ENCODE measurements at regions not wholly inside any gene's neighbourhood (a gene's known extent, or its start where the extent isn't known, plus 50 kb on each side); places are given as distances from the start of the nearest gene placed in this dataset.

- no peak for DNase-seq (ENCODE audit: low read depth in 1 of 2, low spot score in 1 of 2)
Measured at GRCh38 chr1:55703726-55704363, 488.7 kb upstream of the USP24 start.

DNA sequence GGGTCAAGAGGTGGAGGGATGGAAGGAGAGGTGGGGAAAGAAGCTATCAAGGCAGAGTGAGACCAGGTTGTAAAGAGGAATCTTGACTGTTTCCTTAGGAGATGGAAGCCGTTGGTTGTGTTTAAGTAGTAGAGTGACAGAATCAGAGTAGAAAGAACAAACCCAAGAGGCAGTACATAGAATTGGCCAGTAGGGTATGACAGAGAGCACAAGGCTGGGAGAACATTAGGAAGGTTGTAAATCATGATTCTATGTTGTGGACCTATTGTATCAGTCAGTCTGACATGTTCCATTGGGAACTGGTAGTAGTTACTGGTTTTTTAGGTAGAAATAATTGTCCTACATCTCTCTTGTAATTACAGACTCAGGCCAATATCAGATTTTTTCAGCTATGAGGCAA, 486.9 kb upstream of the USP24 start:
- no peak for DNase-seq (ENCODE audit: low read depth in 1 of 2, low spot score in 1 of 2)

DNA sequence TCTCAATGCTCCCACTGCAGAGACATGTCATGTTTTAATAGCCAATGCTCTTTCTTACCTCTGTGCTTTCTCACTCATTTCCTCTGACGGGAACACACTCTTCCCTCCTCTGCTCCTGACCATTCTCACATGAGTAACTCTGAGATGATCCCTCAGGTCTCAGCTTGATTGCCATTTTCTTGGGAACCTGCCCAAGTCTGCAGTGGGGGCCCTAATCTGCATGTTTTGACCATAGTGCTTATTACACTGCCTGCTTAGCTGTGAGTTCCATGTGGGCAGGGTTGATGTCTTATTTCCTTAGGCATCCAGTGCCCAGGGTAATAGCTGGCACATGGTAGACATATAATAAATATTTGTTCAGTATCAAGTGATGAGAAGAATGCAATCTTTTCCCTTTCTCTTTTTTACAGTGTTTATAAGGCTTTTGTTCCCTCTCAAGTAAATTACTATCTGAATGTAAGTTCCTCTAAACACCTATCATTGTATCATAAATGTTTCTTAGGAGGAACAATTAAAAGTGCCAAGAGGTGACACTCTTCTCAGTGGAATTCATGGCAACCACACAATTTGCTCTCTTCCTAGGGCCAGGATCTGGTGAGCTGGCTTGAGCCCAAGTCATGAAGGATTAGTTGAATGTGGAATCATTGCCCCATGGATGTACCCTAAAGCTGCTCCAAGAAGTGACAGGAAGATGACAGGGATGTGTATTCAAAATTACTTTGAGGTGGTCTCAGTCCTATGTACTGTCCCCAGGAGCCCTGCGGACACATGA, 485.4 kb upstream of the USP24 start:
- DNase-seq (ENCODE audit: low read depth in 1 of 2, low spot score in 1 of 2) = no peak

GRCh38 chr1:55699228-55699627, 484.1 kb upstream of the USP24 start:
- no peak for DNase-seq (ENCODE audit: low read depth in 1 of 2, low spot score in 1 of 2)

GRCh38 chr1:55697997-55698535, 482.9 kb upstream of the USP24 start:
- no peak for DNase-seq (ENCODE audit: low read depth in 1 of 2, low spot score in 1 of 2)

DNA sequence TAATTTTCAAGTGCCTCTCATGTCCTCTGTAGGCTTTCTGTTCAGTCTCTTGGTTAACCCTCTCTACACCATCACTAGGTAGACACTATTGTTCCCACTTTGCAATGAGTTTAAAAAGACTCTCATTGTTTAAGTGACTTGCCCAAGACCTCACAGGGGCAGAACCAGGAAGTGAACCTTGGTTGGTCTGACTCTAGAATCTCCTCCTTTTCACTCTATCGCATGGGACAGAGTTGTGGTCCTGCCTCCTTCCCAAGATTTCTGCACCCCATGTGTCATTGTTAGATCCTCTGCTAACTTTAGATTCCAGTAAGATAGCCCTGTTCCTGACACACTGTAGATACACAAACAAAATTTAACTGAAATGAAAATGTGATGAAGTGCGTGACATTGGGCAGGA, 481.7 kb upstream of the USP24 start:
- DNase-seq (ENCODE audit: low read depth in 1 of 2, low spot score in 1 of 2) = no peak

- DNase-seq (ENCODE audit: low read depth in 1 of 2, low spot score in 1 of 2) = no peak
Measured at GRCh38 chr1:55696181-55696754, 481.1 kb upstream of the USP24 start.

DNA sequence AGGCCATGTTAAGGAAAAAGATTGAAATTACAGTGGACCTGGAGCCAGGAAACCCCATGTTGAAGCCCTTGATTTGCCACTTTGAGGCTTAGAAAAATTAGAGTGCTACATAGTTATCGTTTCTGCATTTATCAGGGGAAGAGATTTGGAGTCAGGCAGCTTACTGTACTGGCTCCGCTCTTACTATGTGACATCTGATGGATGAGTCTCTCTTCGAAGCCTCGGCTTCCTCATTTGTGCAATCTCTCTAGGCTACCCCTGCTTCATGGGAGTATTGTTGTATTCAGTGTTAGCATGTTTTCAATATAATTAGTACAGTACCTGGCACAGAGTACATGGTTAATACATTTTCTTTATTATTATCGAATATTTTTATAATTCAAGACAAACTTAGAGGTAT, 480.4 kb upstream of the USP24 start:
- DNase-seq (ENCODE audit: low read depth in 1 of 2, low spot score in 1 of 2) = no peak

DNA sequence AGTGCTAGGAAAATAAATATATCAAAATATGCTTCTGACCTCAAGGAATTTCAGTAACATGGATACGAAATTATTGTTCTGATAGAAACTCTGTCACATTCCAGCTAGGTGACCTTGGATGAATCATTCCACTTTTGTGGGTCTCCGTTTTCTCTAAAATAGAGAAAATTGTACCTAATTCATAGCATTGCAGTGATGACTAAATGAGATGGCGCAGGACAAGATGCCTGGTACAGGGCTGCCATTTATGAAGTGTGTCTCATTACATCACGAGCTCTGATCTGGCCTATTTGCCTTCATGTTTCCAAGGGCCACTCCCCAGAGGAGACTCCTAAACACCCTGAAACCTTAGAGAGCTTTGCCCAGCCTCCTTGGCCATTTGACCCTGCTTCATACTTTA, 480.0 kb upstream of the USP24 start:
- DNase-seq (ENCODE audit: low read depth in 1 of 2, low spot score in 1 of 2) = no peak

DNA sequence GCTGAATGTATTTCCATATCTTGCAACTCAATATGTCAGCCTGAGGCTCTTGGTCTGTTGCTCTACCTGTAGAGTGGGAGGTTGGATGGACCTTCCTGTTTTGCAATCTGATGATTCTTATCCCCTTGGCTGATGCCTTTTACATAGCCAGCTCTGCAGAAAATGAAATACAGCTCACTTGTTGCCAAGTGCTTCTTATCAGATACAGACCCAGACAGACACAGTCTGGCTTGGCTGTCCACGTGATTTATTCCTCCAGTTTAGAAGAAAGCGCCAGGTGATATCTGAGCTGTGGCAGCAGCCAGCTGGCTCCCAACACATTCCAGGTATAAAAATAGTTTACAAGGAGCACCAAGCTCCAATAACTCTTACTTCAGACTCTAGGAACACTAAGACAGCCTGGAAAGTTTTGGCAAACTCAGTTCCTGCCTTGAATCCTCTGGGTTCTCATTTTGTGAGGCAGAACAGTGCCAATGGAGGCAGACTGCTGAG, 479.2 kb upstream of the USP24 start:
- no peak for DNase-seq (ENCODE audit: low read depth in 1 of 2, low spot score in 1 of 2)

GRCh38 chr1:55692726-55693125, 477.6 kb upstream of the USP24 start:
- DNase-seq (ENCODE audit: low read depth in 1 of 2, low spot score in 1 of 2) = no peak

GRCh38 chr1:55690366-55690765, 475.2 kb upstream of the USP24 start:
- no peak for DNase-seq (ENCODE audit: low read depth in 1 of 2, low spot score in 1 of 2)

DNA sequence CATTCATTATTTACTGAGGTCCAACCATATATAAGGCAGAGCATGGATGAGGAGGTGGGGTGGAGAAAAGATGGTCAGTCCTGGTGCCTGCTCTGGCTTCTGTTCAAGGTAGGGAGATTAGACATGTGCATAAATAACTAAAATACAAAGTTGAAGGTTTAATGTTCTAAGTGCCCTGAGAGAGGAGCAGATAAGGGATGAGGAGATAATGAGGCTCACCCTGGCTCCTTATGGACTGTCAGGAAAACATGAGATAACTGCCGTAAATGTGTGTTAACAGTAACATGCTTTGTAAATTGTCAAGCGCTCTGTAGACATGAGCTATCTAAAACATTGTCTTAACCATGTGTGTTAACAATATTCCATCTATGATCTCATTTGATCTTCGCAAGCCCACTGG, 474.6 kb upstream of the USP24 start:
- no peak for DNase-seq (ENCODE audit: low read depth in 1 of 2, low spot score in 1 of 2)

DNA sequence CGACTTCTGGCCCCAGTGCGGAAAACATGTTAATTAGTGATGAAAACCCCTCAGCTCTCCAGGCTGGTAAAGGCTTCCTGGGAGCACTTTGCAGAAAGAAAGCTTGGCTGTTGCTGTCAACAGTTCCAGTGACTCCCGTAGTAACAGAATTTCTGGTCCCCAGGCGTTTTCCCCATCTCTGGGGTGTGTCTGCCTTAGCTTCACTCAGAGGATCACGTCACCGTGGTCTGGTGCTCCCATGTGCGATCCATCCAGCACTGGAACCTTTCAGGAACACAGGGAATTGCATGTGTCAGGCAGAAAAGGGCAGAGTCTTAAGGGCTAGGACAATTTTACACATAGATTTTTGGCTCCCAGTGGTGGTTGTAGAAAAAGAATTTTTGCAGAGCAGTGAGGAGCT, 470.4 kb upstream of the USP24 start:
- no peak for DNase-seq (ENCODE audit: low read depth in 1 of 2, low spot score in 1 of 2)

DNA sequence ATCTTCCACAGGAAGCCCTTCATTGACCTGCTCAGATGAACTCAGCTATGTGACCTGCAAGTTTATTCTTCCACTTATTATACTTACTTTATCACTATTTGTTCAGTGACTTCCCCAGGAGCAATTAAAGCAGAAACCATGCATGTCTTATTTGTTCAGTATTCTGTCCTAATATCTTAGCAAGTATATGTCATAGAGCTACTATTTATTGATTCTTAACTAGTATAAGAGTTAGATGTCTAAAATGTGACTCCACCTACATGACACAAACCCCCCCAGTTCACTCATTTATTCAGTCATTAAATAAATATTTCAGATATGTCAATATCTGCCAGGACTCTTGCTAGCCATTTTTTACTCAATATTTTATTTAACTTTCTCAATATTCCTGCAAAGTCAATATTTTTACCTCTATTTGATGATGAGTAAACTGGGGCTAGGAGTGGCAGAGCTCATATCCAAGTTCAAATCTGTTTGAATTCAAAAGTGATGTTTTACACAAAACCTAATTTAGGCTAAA, 469.0 kb upstream of the USP24 start:
- no peak for DNase-seq (ENCODE audit: low read depth in 1 of 2, low spot score in 1 of 2)

DNA sequence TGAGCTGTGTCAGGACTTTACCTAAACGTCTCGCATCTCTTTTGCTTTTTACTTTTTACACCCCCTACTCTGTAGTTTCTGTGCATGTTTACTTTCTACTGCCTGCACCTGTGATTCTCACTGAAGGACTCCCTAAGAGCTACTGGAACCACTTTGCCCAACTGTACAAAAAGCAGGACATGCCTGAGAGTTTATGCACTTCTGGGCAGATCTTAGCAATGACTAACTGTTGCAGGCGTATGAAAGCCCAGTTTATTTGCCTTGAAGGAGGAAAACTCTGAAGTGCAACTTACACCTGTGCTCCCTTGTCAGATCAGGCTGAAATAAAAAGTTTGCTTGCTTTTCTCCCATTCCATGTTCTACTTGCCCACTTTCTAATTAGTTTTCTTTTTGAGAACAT, 467.0 kb upstream of the USP24 start:
- no peak for DNase-seq (ENCODE audit: low read depth in 1 of 2, low spot score in 1 of 2)

- no peak for DNase-seq (ENCODE audit: low read depth in 1 of 2, low spot score in 1 of 2)
Measured at GRCh38 chr1:55679971-55680370, 464.8 kb upstream of the USP24 start.

DNA sequence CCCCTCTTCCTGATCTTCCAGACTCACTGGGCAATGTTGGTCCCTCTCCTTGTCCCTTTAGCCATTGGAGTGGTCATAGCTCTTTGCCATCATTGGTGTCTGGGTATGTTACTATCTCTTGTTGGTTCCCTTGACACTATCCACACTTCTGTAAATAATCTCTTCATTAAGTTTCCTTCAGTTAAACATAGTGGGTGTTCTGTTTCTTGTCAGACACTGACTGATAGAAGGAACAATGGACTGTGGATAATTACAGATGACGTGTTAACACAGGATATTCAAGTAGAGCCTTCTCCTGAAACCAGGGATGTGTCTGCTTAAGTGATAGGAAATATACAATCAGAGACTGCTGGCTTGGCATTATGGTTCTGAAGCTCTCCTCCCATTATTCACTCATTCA, 458.3 kb upstream of the USP24 start:
- no peak for DNase-seq (ENCODE audit: low read depth in 1 of 2, low spot score in 1 of 2)

DNA sequence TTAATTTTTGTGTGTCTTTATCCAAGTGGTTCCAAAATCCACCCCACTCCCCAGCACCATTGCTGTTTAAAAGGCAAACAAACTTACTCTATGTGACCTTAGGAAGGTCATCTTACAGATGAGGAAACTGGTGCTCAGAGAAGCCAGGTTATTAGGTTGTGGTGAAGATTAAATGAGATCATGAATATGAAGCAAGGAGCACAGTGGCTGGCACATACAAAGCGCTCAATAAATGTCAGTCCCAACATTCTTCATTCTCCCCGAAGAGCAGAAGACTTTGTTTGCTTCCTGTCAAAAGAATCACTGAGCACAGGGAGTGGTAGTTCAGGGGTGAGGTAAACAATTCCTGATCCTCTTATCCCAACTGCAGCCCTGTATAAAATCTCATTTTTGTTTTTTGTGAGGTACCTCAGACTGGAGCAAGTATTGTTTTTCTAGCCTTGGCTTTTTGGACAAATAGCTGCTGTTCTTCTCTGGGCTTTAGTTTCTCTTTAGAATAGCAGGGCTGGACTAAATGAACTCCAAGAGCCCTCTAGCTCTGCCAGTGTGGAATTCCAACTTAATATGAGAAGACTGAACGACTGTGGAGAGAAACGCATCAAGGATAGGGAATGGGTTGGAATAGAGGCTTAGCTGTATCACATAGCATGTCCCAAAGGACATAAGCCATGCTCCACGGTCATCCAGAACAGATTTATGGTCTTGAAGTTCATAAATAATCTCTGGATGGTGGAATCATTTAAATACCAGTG, 455.3 kb upstream of the USP24 start:
- DNase-seq (ENCODE audit: low read depth in 1 of 2, low spot score in 1 of 2) = no peak

- no peak for DNase-seq (ENCODE audit: low read depth in 1 of 2, low spot score in 1 of 2)
Measured at GRCh38 chr1:55669293-55669692, 454.1 kb upstream of the USP24 start.

DNA sequence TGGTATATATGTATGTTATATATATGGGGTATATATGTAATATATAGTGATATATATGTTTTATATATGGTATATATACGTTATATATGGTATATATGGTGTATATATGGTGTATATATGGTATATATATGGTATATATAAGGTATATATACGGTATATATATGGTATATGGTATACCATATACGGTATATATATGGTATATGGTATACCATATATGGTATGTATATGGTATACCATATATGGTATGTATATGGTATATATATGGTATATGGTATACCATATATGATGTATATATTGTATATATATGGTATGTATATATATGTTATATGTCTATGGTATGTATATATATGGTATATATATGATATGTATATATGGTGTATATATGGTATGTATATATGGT, 447.7 kb upstream of the USP24 start:
- DNase-seq (ENCODE audit: low read depth in 1 of 2, low spot score in 1 of 2) = no peak
